ENCODE measurements at regions not wholly inside any gene's neighbourhood (a gene's known extent, or its start where the extent isn't known, plus 50 kb on each side); places are given as distances from the start of the nearest gene placed in this dataset.
"Not testable (repeated sequence)": the region's sequence is repeated elsewhere in the genome, so short reads cannot be mapped to it uniquely, and the experiment has no call there.

- no peak for DNase-seq
These were observed 366.8 kb downstream of the RPS6KC1 start for GRCh38 chr1:213417846-213418245.

DNA sequence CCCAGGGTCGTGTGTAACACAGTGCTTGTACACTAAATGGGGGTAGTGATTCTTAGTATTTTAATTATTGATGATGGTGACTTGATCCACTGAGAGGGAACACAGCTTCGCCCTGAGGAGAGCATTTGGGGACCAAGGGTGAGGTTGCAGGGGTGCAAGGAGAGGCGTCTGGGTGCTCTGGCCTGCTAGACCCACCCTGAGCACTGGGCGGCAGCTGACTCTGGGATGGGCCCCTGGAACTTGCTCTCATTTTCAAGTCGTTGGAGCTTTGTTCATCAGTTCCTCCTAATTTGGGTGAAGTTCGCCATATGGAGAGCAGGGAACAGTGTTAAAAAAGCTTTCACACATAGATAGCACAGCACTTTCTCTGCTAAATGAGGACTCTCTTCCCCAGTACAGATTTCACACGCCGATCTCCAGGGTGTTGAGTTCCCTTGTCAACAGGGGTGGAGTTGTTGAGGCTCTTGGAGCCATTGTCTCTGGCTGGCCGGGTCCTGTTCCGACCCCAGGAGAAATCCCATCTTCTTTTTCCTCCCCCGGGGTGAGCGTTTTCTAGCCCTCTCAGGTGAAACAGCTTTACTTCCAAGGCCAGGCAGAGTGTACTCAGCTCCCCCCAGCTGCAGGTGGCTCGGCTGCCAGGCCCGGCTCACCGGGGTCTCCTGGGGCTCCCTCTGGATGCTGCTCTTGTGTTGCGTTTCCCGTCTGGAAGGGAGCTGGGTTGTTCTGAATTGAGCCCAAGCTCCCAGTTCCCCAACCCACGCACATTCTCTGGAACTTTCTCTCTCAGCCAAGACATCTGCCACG lies 367.4 kb downstream of the RPS6KC1 start:
- DNase-seq, result no peak

DNA sequence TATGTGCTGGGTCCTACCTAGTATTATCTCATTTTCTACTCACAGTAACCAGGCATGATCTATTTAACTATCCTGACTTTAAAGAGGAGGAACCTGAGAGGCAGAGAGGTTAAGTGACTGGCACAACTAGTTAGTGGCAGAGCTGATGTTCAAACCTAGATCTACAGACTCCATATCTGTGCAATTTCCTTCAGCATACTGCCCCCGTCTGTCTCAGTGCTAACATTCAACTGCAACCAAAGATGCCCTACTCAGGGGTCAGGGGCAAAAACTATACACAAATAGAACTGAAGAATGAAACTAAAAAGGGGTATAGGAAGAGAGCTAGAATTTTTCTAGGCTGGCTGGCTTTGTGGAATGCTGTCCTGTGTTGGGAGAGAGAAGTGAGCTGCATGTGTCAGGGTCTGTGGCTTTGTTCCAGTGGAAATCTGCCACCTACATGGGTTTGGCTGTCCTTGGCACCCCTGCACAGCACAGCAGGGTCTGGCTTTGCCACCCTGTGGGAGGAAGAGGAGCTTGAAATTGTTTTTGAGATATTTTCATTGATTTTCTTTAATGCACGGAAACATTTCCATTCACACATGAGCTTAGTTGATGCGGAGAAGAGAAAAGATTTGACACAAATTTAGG lies 368.5 kb downstream of the RPS6KC1 start:
- DNase-seq, result no peak

DNA sequence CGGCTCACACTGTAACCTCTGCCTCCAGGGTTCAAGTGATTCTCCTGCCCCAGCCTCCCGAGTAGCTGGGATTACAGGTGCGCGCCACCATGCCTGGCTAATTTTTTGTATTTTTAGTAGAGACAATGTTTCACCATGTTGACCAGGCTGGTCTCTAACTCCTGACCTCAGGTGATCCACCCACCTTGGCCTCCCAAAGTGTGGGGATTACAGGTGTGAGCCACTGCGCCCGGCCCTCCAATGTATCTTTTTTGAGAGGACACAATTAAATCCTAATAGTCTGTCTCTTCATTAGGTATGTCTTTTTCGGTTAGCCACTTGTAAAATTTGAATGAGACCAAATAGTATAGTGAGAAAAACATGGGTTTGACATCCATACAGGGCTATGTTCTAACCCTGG lies 370.1 kb downstream of the RPS6KC1 start:
- not testable (repeated sequence) for DNase-seq

- DNase-seq, result no peak
These were observed 372.0 kb downstream of the RPS6KC1 start for GRCh38 chr1:213423041-213423440.

- no peak for DNase-seq
These were observed 372.6 kb downstream of the RPS6KC1 start for GRCh38 chr1:213423605-213424004.

GRCh38 chr1:213425376-213426030 lies 374.5 kb downstream of the RPS6KC1 start:
- DNase-seq, result no peak

DNA sequence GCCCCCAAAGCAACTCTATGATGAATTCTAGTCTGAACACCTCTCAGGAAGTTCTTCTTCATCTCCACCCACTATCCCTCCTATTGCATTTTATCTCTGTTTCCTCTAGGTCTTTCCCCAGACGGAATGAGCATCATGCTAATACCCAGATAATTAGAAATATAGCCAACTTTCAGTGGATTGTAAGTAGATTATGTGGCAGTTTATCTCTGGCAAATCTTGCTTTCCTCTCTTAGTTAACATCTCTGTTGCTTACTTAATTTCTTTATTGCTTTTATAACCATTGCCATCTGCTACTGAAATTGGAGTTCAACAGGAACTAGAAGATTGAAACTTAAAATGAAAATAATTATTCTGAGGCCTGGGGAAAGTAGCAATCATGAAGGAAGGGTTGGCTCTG lies 378.6 kb downstream of the RPS6KC1 start:
- no peak for DNase-seq

GRCh38 chr1:213435715-213436114 lies 384.7 kb downstream of the RPS6KC1 start:
- no peak for DNase-seq

- DNase-seq, result no peak
These were observed 387.3 kb downstream of the RPS6KC1 start for GRCh38 chr1:213438339-213438738.

DNA sequence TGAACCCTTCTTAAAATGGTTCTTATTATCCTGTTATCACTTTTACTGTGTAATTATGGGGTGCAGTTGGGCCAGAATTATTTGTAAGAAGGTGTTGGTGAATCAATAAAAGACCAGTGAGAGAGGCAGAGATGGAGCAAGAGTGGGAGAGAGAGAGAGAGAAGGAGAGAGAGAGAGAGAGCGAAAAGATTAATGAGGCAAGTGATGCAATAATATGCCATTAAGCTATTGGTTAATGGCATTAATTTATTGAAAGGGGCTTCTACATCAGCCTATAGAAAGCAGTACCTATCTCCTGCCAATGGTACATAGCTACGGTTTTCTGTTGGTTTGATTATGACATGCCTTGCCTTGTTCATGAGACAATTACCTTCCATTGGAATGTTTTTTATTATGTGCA lies 388.7 kb downstream of the RPS6KC1 start:
- DNase-seq, result no peak

DNA sequence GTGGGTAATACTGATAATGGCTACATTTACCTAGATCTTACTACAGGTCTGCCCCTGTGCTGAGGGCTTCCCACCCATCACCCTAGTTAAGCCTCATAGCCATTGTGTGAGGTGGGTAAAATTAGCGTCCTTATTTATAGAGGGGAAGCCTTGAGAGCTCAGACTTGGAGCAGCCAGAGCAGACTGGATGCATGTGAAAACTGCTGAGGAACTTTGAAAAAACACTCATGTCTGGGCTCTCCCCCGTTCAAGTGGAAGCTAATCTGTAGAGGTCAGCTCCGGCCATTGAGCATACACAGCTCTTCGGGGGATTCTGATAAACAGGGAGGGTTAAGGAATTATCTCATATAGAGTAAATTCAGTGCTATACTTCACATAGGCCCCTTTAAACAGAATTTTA lies 389.7 kb downstream of the RPS6KC1 start:
- DNase-seq, result no peak

GRCh38 chr1:213443415-213443814 lies 392.4 kb downstream of the RPS6KC1 start:
- no peak for DNase-seq

DNA sequence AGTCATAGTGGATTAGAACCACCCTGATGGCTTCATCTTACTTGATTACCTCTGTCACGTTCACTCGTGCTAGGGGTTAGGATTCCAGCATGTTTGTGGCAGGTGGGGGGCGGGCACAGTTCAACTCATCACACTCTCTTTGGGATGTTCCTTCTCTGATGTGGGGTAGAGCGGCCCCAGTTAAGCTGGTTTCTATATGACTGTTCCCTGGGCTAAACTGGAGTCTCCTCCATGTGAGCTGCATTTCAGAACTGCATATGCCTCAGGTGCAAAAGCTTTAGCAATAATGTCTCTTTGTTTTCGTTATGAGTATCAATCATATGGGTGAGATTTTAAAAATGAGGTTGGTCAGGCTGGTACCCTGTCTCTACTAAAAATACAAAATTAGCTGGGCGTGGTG lies 393.2 kb downstream of the RPS6KC1 start:
- DNase-seq, result no peak

- no peak for DNase-seq
These were observed 395.5 kb downstream of the RPS6KC1 start for GRCh38 chr1:213446496-213446895.

GRCh38 chr1:213448360-213448759 lies 397.3 kb downstream of the RPS6KC1 start:
- DNase-seq, result no peak

DNA sequence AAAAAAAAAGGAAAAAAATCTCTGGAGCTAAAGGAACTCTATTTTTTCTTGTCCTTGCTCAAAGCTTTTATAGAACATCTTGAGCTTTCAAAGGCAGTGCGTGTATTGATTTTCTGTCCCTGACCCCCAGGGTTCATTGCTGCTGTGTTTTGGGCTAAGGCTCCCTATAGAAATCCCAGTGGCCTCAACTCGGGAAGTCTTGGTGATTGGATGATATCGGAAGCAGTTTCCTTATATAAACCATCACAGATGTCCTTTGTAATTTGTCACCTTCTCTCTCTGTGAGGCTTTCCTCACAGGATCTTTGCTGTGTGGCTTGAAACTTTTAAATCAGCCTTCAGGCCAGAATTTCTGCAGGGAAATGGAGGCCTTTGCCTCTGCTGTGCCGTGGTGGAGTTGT lies 397.7 kb downstream of the RPS6KC1 start:
- no peak for DNase-seq

DNA sequence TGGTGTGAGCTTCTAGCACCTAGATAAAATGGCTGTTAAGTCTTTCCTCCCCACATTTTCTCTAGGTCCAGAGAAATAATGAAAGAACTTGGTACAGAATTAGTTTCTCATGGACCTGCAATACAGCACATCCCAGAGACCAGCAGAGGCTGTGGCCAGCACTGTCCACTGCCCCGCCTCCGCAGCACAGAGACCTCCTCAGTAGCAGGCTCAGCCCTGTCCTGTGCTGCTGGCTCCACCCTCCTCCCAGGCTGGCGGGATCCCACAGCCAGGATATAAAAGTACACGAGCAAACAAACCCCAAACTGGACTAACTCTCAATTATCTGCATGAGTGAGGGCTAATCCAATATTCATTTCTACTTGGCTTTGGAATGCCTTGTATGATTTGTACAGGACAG lies 401.5 kb downstream of the RPS6KC1 start:
- no peak for DNase-seq

DNA sequence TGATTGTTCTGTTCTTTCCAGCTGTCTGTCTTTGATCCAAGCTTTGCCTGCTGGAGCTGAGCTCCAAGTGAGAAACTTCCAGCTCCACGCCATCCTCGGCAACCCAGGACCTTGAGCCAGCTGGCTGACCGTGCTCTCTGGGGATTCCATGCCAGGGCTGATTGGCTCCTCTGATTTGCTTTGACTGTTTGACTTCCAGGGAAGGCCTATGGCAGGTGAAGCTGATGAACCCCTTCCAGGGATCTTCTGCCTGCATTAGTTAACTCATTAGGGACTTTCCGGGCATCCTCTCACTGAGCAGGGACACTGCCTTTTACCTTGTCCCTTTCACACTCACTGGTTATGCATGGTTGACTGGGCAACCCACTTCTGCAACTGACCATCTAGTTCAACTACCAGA lies 406.1 kb downstream of the RPS6KC1 start:
- no peak for DNase-seq

GRCh38 chr1:213457733-213458132 lies 406.7 kb downstream of the RPS6KC1 start:
- no peak for DNase-seq

DNA sequence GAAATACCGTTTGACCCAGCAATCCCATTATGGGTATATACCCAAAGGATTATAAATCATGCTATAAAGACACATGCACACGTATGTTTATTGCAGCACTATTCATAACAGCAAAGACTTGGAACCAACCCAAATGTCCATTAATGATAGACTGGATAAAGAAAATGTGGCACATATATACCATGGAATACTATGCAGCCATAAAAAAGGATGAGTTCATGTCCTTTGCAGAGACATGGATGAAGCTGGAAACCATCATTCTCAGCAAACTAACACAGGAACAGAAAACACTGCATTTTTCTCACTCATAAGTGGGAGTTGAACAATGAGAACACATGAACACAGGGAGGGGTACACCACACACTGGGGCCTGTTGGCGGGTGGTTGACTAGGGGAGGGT lies 411.3 kb downstream of the RPS6KC1 start:
- DNase-seq, result not testable (repeated sequence)

GRCh38 chr1:213464786-213465460 lies 413.9 kb downstream of the RPS6KC1 start:
- no peak for DNase-seq

DNA sequence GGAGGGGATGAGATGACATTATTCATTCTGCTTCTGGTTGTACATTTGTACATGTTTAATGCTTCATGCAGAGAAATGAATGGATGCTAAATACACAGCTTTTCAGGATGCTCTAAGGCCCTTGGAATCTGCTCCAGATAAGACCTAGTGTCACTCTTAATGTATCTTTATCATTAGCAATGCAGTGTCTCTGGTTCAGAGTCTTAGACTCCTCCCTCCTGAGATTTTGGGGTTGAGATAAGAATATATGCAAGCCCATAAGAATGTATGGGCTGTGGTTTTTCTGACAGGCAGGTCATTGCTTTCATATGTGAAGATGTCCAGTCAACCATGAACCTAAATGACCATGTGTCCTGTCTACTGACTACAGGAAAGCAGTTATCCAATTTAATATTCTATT lies 415.5 kb downstream of the RPS6KC1 start:
- DNase-seq, result no peak

DNA sequence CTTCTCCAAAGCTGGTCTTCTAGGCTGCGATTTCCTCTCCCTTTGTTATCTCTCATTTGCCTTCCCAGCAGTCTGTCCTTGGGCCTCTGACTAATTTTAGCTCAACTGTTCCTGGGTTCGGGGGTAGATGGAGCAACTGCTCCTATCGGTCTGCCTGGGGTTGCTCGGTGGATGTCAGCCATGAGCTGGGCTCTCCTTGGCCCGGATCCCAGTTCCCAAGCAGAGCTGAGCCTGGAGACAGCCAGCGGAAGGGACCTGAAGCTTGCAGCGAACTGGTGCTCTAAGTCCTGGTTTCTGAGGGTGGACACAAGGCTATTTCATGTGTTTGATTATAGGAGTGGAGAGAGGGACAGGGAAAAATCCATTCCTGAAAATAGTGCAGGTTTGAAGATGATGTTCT lies 423.0 kb downstream of the RPS6KC1 start:
- DNase-seq, result no peak
